GM12891 (cell line): ENCODE measurements at regions not wholly inside any gene's neighbourhood (a gene's known extent, or its start where the extent isn't known, plus 50 kb on each side); places are given as distances from the start of the nearest gene placed in this dataset.

Source experiments
- POLR2A ChIP-seq: IDR thresholded peaks from 2 replicates; pipeline ENCODE4 v1.6.1; 2011; ENCODE audit warnings: low read depth, low read length, control low read depth
- POLR2AphosphoS5 ChIP-seq: IDR thresholded peaks from 2 replicates; pipeline ENCODE4 v1.6.1; 2011; ENCODE audit warnings: low read depth, low read length, control low read depth
- POU2F2 ChIP-seq: IDR thresholded peaks from 2 replicates; pipeline ENCODE4 v1.6.1; 2011; ENCODE audit warnings: low read depth, mild to moderate bottlenecking, control low read depth, low read length, moderate library complexity
- TAF1 ChIP-seq: IDR thresholded peaks from 2 replicates; pipeline ENCODE4 v1.6.1; 2011; ENCODE audit warnings: low read depth, low read length, control low read depth

DNA sequence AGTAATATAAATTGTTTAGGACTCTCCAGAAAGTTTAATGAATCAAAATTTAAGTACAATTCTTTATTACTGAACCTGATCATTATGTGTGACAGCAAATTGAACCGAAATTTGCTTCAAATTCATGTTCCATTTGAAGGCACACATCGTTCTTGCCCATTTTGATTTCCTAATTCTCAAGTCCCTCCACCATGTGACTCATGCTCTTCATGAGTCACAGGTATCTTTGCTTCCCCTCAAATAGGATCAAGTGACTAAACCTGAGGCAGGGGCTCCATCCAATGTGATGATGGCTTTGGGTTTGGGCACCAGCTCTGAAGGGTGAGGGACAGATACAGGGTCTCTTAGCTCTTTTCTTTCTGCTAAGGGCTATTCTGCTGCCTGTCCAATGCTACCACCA, 86.1 kb downstream of the THSD1 start:
- no peak for TF ChIP-seq TAF1
- TF ChIP-seq POLR2A = no peak
- TF ChIP-seq POLR2AphosphoS5 = no peak
- TF ChIP-seq POU2F2 = no peak
